Type B pancreatic cell (in vitro differentiated cells): ENCODE measurements at regions not wholly inside any gene's neighbourhood (a gene's known extent, or its start where the extent isn't known, plus 50 kb on each side); places are given as distances from the start of the nearest gene placed in this dataset.

Experiments
- DNase-seq: peaks from one replicate; pipeline ENCODE4 v3.0.0; 2021; ENCODE audit warnings: mixed read lengths; ENCODE audit not compliant: unreplicated experiment; ENCODE audit errors: extremely low spot score
- H3K27ac Mint-ChIP-seq: 2 replicates; pipeline ENCODE4 v1.8.0; 2021; ENCODE audit warnings: mild to moderate bottlenecking, mixed read lengths
- H3K27me3 Mint-ChIP-seq: 2 replicates; pipeline ENCODE4 v1.8.0; 2021; ENCODE audit warnings: mixed read lengths
- H3K36me3 Mint-ChIP-seq: 2 replicates; pipeline ENCODE4 v1.8.0; 2021; ENCODE audit warnings: mixed read lengths
- H3K4me1 Mint-ChIP-seq: one replicate; pipeline ENCODE4 v1.8.0; 2021; ENCODE audit warnings: mixed read lengths; ENCODE audit not compliant: unreplicated experiment
- H3K4me3 Mint-ChIP-seq: 2 replicates; pipeline ENCODE4 v1.8.0; 2021; ENCODE audit warnings: mild to moderate bottlenecking, mixed read lengths
- H3K9me3 Mint-ChIP-seq: 2 replicates; pipeline ENCODE4 v1.8.0; 2021; ENCODE audit warnings: mixed read lengths
- TF ChIP-seq, protein P1 (sequence below): fragments of 200-600 bp; sonication (generic); conservative IDR thresholded peaks from 2 replicates; pipeline ENCODE4 v1.5.0; 2021; ENCODE audit warnings: antibody characterized with exemption, mild to moderate bottlenecking

GRCh38 chr9:700365-701282, 140.9 kb upstream of the DMRT1 start:
- Mint-ChIP-seq H3K4me1 (peaks cover 44% of the 10 kb centered on the region), H3K36me3 (peaks cover 8% of the 10 kb centered on the region), H3K4me3 (peak overlapping the region; percentile 23), H3K27ac (no peak overlapping the region), H3K27me3 (no peaks in the 10 kb centered on the region), H3K9me3 (no peaks in the 10 kb centered on the region)
- TF ChIP-seq, protein P1, sequence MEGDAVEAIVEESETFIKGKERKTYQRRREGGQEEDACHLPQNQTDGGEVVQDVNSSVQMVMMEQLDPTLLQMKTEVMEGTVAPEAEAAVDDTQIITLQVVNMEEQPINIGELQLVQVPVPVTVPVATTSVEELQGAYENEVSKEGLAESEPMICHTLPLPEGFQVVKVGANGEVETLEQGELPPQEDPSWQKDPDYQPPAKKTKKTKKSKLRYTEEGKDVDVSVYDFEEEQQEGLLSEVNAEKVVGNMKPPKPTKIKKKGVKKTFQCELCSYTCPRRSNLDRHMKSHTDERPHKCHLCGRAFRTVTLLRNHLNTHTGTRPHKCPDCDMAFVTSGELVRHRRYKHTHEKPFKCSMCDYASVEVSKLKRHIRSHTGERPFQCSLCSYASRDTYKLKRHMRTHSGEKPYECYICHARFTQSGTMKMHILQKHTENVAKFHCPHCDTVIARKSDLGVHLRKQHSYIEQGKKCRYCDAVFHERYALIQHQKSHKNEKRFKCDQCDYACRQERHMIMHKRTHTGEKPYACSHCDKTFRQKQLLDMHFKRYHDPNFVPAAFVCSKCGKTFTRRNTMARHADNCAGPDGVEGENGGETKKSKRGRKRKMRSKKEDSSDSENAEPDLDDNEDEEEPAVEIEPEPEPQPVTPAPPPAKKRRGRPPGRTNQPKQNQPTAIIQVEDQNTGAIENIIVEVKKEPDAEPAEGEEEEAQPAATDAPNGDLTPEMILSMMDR, result no peak
- no peak for DNase-seq

DNA sequence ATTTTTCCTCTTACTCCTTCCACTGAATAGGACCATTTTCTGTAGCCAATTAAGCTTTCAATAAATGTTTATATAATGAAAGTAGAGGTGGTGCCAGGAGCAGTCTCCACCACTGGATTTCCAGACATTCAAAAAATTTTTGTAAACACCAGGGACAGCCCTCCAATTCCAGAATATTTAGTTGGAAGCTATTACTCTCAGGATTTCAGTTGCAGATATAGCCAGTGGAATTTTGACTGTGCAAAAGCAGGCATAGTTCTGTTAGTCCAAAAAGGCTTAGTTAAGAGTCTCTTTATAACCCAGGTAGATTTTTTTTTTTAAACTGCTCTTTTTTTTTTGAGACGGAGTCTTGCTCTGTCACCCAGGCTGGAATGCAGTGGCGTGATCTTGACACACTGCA, 138.1 kb upstream of the DMRT1 start:
- Mint-ChIP-seq H3K27ac (no peak overlapping the region), H3K4me1 (peaks cover 50% of the 10 kb centered on the region), H3K36me3 (peaks cover 8% of the 10 kb centered on the region), H3K27me3 (no peaks in the 10 kb centered on the region), H3K9me3 (no peaks in the 10 kb centered on the region), H3K4me3 (peak overlapping the region; percentile 32)
- TF ChIP-seq, protein P1, result no peak
- no peak for DNase-seq

GRCh38 chr9:706073-706472, 135.4 kb upstream of the DMRT1 start:
- Mint-ChIP-seq H3K4me1 (peaks cover 40% of the 10 kb centered on the region), H3K4me3 (peak overlapping the region; percentile 92), H3K36me3 (peaks cover 17% of the 10 kb centered on the region), H3K27ac (peak overlapping the region; percentile 92), H3K9me3 (no peaks in the 10 kb centered on the region), H3K27me3 (no peaks in the 10 kb centered on the region)
- DNase-seq, result no peak
- TF ChIP-seq, protein P1, result no peak

- peaks cover 40% of the 10 kb centered on the region for H3K4me1 Mint-ChIP-seq
These were observed 134.7 kb upstream of the DMRT1 start for GRCh38 chr9:706606-707459.

GRCh38 chr9:708182-708550, 133.3 kb upstream of the DMRT1 start:
- Mint-ChIP-seq H3K27ac (peak overlapping the region; percentile 69), H3K9me3 (no peaks in the 10 kb centered on the region), H3K4me3 (peak overlapping the region; percentile 84), H3K36me3 (peaks cover 27% of the 10 kb centered on the region), H3K27me3 (no peaks in the 10 kb centered on the region), H3K4me1 (peaks cover 40% of the 10 kb centered on the region)
- no peak for DNase-seq
- TF ChIP-seq, protein P1, result no peak

More at GRCh38 chr9:706606-707459, 134.7 kb upstream of the DMRT1 start:
- Mint-ChIP-seq H3K27me3 (no peaks in the 10 kb centered on the region), H3K36me3 (peaks cover 23% of the 10 kb centered on the region), H3K27ac (peak overlapping the region; percentile 92), H3K4me3 (peak overlapping the region; percentile 92), H3K9me3 (no peaks in the 10 kb centered on the region)
- DNase-seq, result no peak
- TF ChIP-seq, protein P1, result no peak
